ENCODE measurements at regions not wholly inside any gene's neighbourhood (a gene's known extent, or its start where the extent isn't known, plus 50 kb on each side); places are given as distances from the start of the nearest gene placed in this dataset.

GRCh38 chr4:170697045-170697444 is 607.3 kb upstream of the AADAT start:
- Histone ChIP-seq H3K23me2 (ENCODE audit: low read depth, low read length) (no peaks in the 10 kb centered on the region), H4K20me1 (replicated peaks in 1 of 2; ENCODE audit: control insufficient read depth in 1 of 2, insufficient read depth in 2 of 2, low read length in 2 of 2) (no peaks in the 10 kb centered on the region), H3K9ac (replicated peaks in 1 of 4; ENCODE audit: extremely low read depth in 1 of 4, low read depth in 3 of 4, low read length in 3 of 4) (no peak overlapping the region), H3K4ac (replicated peaks; ENCODE audit: insufficient read length, low read depth, low read length) (no peak overlapping the region), H3K79me2 (ENCODE audit: control insufficient read depth in 1 of 2, insufficient read depth in 2 of 2, low read length in 2 of 2) (no peaks in the 10 kb centered on the region), H2BK12ac (ENCODE audit: low read depth, low read length) (no peak overlapping the region), H3K23ac (ENCODE audit: insufficient read length) (no peak overlapping the region), H3K27ac (ENCODE audit: low read depth, low read length) (no peak overlapping the region), H3K18ac (ENCODE audit: extremely low read depth, low read length) (no peak overlapping the region), H2AFZ (ENCODE audit: low read length) (no peak overlapping the region), H4K5ac (ENCODE audit: insufficient read length, low read depth, low read length) (no peak overlapping the region), H4K8ac (ENCODE audit: extremely low read depth, insufficient read depth, low read length) (no peak overlapping the region), H2BK15ac (ENCODE audit: low read length) (no peak overlapping the region), H3K56ac (replicated peaks; ENCODE audit: insufficient read length, low read depth, low read length) (no peak overlapping the region), H2BK20ac (ENCODE audit: low read length) (no peak overlapping the region), H3K36me3 (ENCODE audit: control insufficient read depth in 2 of 4, insufficient read depth in 4 of 4, low read length in 3 of 4) (no peaks in the 10 kb centered on the region), H3K4me2 (ENCODE audit: insufficient read depth in 1 of 2, low read depth in 2 of 2, low read length in 2 of 2) (no peak overlapping the region), H3K9me3 (ENCODE audit: insufficient read depth in 2 of 2, low read depth in 1 of 2, low read length in 1 of 2) (no peaks in the 10 kb centered on the region), H4K91ac (replicated peaks; ENCODE audit: insufficient read length, low read length) (no peak overlapping the region), H3K27me3 (replicated peaks in 1 of 4; ENCODE audit: control insufficient read depth in 3 of 4, extremely low read depth in 1 of 4, insufficient read depth in 3 of 4, low read length in 3 of 4) (no peaks in the 10 kb centered on the region), H2AK5ac (ENCODE audit: low read depth, low read length) (no peak overlapping the region), H3K4me3 (ENCODE audit: extremely low read depth in 1 of 4, insufficient read depth in 2 of 4, low read depth in 3 of 4, low read length in 4 of 4) (no peak overlapping the region), H2BK120ac (replicated peaks; ENCODE audit: low read depth, low read length) (no peak overlapping the region), H2BK5ac (ENCODE audit: low read depth, low read length) (no peak overlapping the region), H3K14ac (ENCODE audit: insufficient read length) (no peak overlapping the region), H3K79me1 (ENCODE audit: low read depth, low read length) (no peaks in the 10 kb centered on the region), H3K4me1 (replicated peaks in 1 of 4; ENCODE audit: control insufficient read depth in 3 of 4, insufficient read depth in 4 of 4, low read length in 3 of 4) (no peaks in the 10 kb centered on the region)
- DNase-seq (ENCODE audit: low read depth in 1 of 2, low spot score in 2 of 2) (no peak), FAIRE-seq (no peak)
- POLR2A ChIA-PET (ENCODE audit: partially characterized antibody), result no interaction called here
- CTCF ChIA-PET (ENCODE audit: partially characterized antibody), result no interaction called here
- TF ChIP-seq SIX5 (IDR thresholded peaks at IDR 0.05; ENCODE audit: low read depth, low read length) (no peak), POLR2AphosphoS5 (IDR thresholded peaks at IDR 0.05; ENCODE audit: low read depth, low read length) (no peak), KDM5A (IDR thresholded peaks at IDR 0.05; ENCODE audit: low read length) (no peak), CTBP2 (IDR thresholded peaks at IDR 0.05; ENCODE audit: borderline replicate concordance, insufficient read depth, insufficient read length, low read length) (no peak), TBP (IDR thresholded peaks at IDR 0.05; ENCODE audit: low read depth, low read length) (no peak), SUZ12 (IDR thresholded peaks at IDR 0.05; ENCODE audit: low read length) (no peak), CBX8 (IDR thresholded peaks at IDR 0.05; ENCODE audit: borderline replicate concordance, low read depth, low read length) (no peak), HDAC6 (IDR thresholded peaks at IDR 0.05; ENCODE audit: low read depth, low read length) (no peak)
